Epithelial cell of esophagus (primary cell): ENCODE measurements at regions not wholly inside any gene's neighbourhood (a gene's known extent, or its start where the extent isn't known, plus 50 kb on each side); places are given as distances from the start of the nearest gene placed in this dataset.

Experiments used
- DNase-seq: peaks from one replicate; pipeline ENCODE4 v3.0.0; 2010; ENCODE audit warnings: low read depth
- H3K4me3 ChIP-seq: 2 replicates; pipeline ENCODE4 v1.5.1; 2011; ENCODE audit warnings: mild to moderate bottlenecking, low read length, control low read depth
- TF ChIP-seq, protein P1 (sequence below): IDR thresholded peaks from 2 replicates; pipeline ENCODE4 v1.5.1; 2011; ENCODE audit warnings: low read depth, mild to moderate bottlenecking, low read length, control low read depth, inconsistent platforms; ENCODE audit not compliant: insufficient read depth; ENCODE audit errors: missing control alignments

DNA sequence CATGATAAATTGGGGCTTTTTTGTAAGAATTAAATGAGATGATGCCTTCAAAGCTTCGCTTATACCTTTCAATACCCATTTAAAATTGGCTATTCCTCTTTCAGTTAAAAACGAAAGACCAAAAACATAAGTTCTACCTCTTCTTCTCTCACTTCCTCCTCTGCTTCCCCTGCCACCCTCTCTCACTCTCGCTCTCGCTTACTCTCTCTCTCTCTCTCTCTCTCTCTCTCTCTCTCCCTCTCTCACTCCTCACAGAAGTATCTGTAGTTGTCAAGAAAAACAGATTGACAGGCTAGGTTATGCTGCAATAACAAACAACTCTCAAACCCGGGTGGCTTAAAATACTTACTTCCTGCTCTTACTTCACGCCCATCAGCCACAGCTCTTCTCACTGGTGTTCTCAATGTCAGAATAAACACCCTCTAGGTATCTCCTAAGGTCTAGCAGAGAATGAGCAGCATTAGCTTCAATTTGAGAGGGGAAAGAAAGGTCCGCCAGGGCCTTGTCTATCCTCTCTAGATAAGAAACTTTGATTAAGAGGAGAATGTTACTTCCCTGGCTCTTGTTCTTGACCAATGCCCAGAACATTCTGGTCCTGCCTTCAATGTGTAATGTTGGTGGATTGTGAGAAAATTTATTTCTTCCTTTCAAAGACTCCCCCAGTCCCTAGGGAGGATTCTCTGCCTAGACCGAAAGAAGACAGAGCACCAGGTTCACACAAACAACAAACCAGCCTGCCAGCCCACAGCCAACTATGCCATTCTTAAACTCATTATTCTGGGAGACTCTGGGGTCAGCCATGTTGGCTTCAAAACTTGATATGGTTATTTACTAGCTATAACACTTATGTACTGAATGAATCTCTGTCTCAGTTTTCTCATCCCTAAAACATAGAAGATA, 1028.7 kb downstream of the XPNPEP1 start:
- TF ChIP-seq, protein P1, sequence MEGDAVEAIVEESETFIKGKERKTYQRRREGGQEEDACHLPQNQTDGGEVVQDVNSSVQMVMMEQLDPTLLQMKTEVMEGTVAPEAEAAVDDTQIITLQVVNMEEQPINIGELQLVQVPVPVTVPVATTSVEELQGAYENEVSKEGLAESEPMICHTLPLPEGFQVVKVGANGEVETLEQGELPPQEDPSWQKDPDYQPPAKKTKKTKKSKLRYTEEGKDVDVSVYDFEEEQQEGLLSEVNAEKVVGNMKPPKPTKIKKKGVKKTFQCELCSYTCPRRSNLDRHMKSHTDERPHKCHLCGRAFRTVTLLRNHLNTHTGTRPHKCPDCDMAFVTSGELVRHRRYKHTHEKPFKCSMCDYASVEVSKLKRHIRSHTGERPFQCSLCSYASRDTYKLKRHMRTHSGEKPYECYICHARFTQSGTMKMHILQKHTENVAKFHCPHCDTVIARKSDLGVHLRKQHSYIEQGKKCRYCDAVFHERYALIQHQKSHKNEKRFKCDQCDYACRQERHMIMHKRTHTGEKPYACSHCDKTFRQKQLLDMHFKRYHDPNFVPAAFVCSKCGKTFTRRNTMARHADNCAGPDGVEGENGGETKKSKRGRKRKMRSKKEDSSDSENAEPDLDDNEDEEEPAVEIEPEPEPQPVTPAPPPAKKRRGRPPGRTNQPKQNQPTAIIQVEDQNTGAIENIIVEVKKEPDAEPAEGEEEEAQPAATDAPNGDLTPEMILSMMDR: no peak
- H3K4me3 ChIP-seq: no peak overlapping the region
- DNase-seq: no peak

DNA sequence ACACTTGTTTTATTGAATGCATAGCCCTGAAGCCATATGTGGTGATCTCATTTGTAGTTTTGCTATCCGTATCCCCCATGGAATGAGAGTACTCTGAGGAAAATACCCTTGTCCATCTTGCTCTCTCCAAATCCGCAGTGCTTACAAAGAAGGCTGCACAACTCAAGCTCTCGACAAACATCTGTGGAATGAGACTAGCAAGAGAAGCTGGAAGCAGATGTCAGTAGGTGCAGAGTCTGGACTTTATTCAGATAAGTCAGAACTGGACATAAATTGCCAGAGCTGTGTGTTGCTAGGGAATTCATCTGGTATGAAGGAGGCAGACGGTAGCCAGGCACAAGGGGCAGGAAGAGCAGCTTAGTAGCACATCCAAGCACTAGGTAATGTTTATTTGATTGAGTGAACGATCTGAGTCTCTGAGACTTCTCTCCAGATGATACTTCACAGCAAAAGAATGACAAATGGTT, 1046.2 kb downstream of the XPNPEP1 start:
- TF ChIP-seq, protein P1: no peak
- no peak for DNase-seq
- no peak overlapping the region for H3K4me3 ChIP-seq

DNA sequence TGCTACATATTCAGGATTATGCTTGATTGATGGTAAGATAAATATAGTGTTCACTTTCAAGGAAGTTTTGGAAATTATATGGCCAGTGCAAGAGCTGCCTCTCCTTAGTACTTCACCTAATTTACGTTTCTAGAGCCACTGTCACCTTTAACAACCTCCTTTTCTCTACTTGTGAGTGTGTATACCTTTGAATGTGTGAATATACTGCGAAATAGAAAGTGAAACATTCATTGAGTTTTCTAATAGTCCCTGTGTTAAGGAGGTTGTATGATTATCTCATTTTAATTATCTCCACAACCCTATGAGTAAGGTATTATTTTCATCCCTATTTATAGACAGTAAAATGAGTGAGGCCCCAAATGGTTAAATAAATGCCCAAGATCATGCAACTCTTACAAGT, 1050.5 kb downstream of the XPNPEP1 start:
- H3K4me3 ChIP-seq: no peak overlapping the region
- TF ChIP-seq, protein P1: no peak
- no peak for DNase-seq

DNA sequence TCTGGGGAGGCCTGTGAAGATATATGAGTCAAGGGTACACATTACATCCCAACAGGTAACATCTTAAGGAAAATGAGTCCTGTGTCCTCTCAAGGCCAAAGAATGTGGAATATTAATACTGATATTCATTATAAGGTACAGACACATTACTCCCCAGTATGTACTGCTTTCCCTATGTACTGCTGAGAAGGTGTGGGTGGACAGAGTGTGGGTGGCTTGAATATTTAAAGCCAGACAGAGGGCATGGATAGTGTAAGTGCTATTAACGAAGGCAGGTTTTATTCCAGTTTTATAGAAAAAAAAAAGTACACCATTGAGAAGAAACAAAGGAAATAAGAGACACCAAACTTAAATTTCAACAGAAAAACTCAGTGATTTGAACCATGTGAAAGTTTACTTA, 1054.4 kb downstream of the XPNPEP1 start:
- DNase-seq: no peak
- no peak overlapping the region for H3K4me3 ChIP-seq
- TF ChIP-seq, protein P1: no peak

DNA sequence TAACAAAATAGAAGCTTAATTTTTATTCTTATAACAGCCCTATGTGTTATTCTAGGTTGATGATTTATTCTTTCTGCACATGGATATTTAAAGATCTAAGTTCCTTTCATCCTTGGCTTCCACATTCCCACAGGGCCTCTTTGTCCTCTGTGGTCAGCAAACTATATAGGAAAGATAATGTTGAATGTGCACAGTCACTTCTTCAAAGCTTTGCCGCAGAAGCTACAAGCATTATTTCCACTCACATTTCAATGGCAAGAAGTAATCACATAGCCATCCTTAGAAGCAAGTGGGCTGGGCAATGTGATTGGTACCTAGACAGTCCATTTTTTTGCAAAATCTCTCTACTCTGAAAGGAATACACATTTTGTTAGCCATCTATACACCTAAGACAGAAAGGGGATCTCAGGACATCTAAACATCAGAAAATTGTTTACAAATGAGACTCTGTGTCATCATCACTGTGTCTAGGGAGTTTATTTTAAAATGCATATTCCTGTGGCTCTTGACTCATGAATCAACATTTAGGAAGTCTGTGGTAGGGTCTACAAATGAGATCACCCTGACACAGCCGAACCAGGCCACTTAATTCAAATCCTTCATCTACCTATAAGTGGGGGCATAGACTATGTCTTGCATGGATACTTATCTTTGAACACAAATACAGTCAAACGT, 1060.5 kb downstream of the XPNPEP1 start:
- H3K4me3 ChIP-seq: no peak overlapping the region
- TF ChIP-seq, protein P1: no peak
- no peak for DNase-seq

DNA sequence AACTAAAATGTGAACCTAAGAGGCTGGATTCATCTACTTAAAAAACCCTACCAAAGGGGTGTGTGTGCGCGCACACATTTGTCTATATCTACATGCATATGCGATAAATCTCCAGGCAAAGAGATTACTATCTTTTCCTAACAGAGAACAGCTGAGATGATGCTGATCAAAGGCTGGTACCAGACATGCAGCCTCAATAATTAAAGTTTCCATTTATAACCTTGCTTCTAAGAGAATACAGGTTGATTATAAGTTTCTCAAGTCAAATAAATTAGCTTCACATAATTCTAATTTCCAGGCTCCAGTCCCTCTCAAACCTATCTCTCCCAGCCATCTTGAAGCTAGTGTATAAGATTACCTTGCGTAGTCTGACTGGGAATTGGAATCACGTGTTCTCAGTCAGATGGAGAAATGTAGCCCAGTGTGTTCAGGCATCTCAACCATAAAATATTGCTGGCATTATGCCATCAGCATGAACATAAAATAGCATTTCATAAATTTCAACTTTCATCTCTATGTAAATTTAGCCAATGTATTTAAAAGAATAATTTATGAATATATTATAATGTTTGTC, 1062.0 kb downstream of the XPNPEP1 start:
- no peak overlapping the region for H3K4me3 ChIP-seq
- DNase-seq: no peak
- TF ChIP-seq, protein P1: no peak
